ENCODE measurements at regions not wholly inside any gene's neighbourhood (a gene's known extent, or its start where the extent isn't known, plus 50 kb on each side); places are given as distances from the start of the nearest gene placed in this dataset.
"Not testable (repeated sequence)": the region's sequence is repeated elsewhere in the genome, so short reads cannot be mapped to it uniquely, and the experiment has no call there.

DNA sequence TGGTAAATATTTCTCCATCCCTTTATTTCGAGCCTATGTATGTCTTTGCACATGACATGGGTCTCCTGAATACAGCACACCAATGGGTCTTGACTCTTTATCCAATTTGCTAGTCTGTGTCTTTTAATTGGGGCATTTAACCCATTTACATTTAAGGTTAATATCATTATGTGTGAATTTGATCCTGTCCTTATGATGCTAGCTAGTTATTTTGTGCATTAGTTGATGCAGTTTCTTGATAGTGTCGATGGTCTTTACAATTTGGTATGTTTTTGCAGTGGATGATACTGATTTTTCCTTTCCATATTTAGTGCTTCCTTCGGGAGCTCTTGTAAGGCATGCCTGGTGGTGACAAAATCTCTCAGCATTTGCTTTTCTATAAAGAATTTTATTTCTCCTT, 1675.9 kb downstream of the OTOL1 start:
- TF ChIP-seq EZH2 (IDR thresholded peaks at IDR 0.05; ENCODE audit: borderline replicate concordance, low read depth, low read length, poor library complexity, severe bottlenecking): not testable (repeated sequence)
- TF ChIP-seq, protein P1, sequence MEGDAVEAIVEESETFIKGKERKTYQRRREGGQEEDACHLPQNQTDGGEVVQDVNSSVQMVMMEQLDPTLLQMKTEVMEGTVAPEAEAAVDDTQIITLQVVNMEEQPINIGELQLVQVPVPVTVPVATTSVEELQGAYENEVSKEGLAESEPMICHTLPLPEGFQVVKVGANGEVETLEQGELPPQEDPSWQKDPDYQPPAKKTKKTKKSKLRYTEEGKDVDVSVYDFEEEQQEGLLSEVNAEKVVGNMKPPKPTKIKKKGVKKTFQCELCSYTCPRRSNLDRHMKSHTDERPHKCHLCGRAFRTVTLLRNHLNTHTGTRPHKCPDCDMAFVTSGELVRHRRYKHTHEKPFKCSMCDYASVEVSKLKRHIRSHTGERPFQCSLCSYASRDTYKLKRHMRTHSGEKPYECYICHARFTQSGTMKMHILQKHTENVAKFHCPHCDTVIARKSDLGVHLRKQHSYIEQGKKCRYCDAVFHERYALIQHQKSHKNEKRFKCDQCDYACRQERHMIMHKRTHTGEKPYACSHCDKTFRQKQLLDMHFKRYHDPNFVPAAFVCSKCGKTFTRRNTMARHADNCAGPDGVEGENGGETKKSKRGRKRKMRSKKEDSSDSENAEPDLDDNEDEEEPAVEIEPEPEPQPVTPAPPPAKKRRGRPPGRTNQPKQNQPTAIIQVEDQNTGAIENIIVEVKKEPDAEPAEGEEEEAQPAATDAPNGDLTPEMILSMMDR (conservative IDR thresholded peaks at IDR 0.05; ENCODE audit: low read depth, low read length): not testable (repeated sequence)

Data from A673 (cell line).